ENCODE measurements at regions not wholly inside any gene's neighbourhood (a gene's known extent, or its start where the extent isn't known, plus 50 kb on each side); places are given as distances from the start of the nearest gene placed in this dataset.

DNA sequence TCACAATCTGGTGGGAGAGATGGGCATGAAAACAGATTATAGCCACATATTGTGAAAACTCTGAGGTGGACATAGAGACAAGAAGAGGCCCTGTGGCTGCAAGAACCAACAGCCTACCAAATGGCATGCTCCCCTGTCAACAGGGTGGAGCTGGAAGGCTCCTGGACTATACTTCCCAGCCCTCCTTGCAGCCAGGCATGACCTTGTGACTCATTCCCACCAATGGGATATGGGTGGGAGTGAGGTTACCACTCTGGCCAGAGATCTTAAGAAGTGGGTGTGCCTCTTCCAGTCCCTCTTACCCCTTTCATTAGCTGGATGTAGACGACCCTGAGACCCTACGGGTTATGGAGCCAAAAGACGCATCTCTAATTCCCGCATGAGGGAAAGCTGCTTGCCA lies 126.4 kb upstream of the ZBED5 start:
- TF ChIP-seq CTCF (IDR thresholded peaks at IDR 0.05; ENCODE audit: low read length, missing control alignments) = no peak
- DNase-seq (ENCODE audit: low read depth) = no peak
- H3K4me3 ChIP-seq (replicated peaks; ENCODE audit: low read depth, low read length) = no peak overlapping the region

DNA sequence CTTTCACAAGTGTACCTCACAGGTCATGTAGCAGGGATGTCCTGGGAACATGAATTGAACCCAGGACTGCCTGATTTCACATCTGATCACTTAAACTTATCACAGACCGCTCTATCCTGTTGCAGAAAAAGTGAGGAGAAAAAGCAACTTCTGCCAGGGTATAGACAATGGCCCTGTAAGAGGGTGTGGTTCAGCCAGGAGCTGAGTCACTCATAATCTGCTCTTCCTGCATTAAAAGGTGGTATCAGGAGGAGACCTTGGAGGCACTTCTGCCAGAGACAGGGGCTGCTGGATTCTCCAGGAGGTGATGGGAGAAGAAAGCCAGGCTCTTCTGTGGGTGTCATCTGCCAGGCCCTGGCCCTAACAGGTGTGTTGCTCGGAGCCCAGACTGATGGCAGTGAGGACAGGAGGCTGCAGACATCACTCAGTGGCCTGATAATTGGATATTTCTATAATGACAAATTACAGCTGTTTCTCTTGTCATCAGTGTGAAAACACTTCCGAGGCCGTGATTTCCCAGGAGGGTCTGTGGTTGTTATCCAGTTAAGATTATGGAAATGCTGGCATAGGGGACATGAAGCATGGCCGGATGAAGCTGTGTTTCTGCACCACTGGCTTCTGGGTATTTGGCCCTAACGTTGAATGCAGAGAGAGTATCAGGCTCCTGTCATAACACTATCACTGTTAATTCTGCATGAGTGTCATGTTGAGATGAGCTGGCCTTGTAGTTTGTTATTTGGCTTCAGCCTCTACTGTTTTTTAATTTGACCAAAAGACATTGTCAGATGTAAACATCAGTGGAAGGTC lies 125.1 kb upstream of the ZBED5 start:
- peak; percentile 6 for DNase-seq (ENCODE audit: low read depth)
- no peak for TF ChIP-seq CTCF (IDR thresholded peaks at IDR 0.05; ENCODE audit: low read length, missing control alignments)
- no peak overlapping the region for H3K4me3 ChIP-seq (replicated peaks; ENCODE audit: low read depth, low read length)

- no peak overlapping the region for H3K4me3 ChIP-seq (replicated peaks; ENCODE audit: low read depth, low read length)
- no peak for TF ChIP-seq CTCF (IDR thresholded peaks at IDR 0.05; ENCODE audit: low read length, missing control alignments)
- no peak for DNase-seq (ENCODE audit: low read depth)
Measured at GRCh38 chr11:10979529-10979928, 121.7 kb upstream of the ZBED5 start.

DNA sequence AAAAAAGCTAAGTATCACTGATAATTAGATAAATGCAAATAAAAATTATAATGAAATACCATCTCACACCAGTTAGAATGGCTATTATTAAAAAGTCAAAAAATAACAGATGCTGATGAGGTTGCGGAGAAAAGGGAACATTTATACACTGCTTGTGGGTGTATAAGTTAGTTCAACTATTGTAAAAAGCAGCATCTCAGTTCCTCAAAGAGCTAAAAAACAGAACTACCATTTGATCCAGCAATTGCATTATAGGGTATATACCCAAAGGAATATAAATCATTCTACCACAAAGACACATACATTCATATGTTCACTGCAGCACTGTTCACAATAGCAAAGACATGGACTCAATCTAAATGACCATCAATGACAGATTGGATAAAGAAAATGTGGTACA lies 120.3 kb upstream of the ZBED5 start:
- no peak for TF ChIP-seq CTCF (IDR thresholded peaks at IDR 0.05; ENCODE audit: low read length, missing control alignments)
- DNase-seq (ENCODE audit: low read depth) = no peak
- no peak overlapping the region for H3K4me3 ChIP-seq (replicated peaks; ENCODE audit: low read depth, low read length)

- TF ChIP-seq CTCF (IDR thresholded peaks at IDR 0.05; ENCODE audit: low read length, missing control alignments) = no peak
- DNase-seq (ENCODE audit: low read depth) = no peak
- H3K4me3 ChIP-seq (replicated peaks; ENCODE audit: low read depth, low read length) = no peak overlapping the region
Measured at GRCh38 chr11:10975287-10975721, 117.5 kb upstream of the ZBED5 start.

- no peak for DNase-seq (ENCODE audit: low read depth)
- TF ChIP-seq CTCF (IDR thresholded peaks at IDR 0.05; ENCODE audit: low read length, missing control alignments) = no peak
- no peak overlapping the region for H3K4me3 ChIP-seq (replicated peaks; ENCODE audit: low read depth, low read length)
Measured at GRCh38 chr11:10973416-10973815, 115.6 kb upstream of the ZBED5 start.

- no peak for TF ChIP-seq CTCF (IDR thresholded peaks at IDR 0.05; ENCODE audit: low read length, missing control alignments)
- no peak overlapping the region for H3K4me3 ChIP-seq (replicated peaks; ENCODE audit: low read depth, low read length)
- no peak for DNase-seq (ENCODE audit: low read depth)
Measured at GRCh38 chr11:10970926-10971325, 113.1 kb upstream of the ZBED5 start.

Data from fibroblast of pulmonary artery (primary cell).